ENCODE measurements at regions not wholly inside any gene's neighbourhood (a gene's known extent, or its start where the extent isn't known, plus 50 kb on each side); places are given as distances from the start of the nearest gene placed in this dataset.
"Not testable (repeated sequence)": the region's sequence is repeated elsewhere in the genome, so short reads cannot be mapped to it uniquely, and the experiment has no call there.

DNA sequence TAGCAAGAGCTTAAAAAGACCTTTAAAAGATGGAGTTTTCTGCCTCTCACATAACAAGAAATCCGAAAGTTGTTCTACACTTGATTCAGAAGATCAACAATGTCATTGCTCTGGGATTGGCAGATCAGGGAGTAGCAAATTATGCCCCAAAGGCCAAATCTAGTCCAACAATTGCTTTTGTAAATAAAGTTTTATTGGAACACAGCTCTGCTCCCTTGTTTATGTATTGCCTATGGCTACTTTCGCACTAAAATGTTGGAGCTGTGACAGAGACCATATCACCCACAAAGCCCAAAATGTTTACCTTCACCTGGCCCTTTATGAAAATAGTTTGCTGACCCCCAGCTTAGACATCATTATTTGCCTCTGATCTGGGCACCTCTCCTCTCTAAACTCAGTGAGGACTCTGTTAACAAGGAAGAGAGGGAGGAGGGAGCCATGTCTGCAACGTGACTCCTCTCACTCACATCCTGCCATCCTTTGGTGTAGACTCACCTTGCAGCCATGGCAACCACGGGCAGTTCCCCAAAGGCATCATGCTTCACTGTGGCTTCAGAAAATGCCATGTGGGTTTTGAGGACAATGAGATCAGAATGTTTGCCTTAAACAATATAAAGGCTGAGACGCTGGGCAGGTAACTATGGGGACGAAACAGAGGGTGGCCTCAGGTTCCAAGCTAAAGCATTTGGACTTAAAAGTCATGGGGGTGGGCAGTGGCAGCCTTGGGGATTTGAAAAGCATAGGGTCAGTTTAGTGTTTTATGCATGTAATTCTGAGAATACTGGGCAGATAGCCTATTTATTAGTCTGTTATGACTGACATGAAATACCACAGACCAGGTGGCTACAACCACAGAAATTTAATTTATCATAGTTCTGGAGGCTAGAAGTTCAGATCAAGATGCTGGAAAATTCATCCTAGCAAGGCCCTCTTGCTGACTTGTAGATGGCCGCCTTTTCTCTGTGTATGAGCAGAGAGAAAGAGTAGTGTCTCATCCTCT lies 149.7 kb upstream of the TNFAIP3 start:
- no peak overlapping the region for H3K4me3 ChIP-seq
- H3K27ac ChIP-seq: no peak overlapping the region
- TF ChIP-seq POLR2AphosphoS5 (IDR thresholded peaks at IDR 0.05; ENCODE audit: insufficient read depth in 1 of 2, low read depth in 1 of 2): no peak
- no peak for TF ChIP-seq POLR2A (IDR thresholded peaks at IDR 0.05)
- TF ChIP-seq, protein P1, sequence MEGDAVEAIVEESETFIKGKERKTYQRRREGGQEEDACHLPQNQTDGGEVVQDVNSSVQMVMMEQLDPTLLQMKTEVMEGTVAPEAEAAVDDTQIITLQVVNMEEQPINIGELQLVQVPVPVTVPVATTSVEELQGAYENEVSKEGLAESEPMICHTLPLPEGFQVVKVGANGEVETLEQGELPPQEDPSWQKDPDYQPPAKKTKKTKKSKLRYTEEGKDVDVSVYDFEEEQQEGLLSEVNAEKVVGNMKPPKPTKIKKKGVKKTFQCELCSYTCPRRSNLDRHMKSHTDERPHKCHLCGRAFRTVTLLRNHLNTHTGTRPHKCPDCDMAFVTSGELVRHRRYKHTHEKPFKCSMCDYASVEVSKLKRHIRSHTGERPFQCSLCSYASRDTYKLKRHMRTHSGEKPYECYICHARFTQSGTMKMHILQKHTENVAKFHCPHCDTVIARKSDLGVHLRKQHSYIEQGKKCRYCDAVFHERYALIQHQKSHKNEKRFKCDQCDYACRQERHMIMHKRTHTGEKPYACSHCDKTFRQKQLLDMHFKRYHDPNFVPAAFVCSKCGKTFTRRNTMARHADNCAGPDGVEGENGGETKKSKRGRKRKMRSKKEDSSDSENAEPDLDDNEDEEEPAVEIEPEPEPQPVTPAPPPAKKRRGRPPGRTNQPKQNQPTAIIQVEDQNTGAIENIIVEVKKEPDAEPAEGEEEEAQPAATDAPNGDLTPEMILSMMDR (IDR thresholded peaks at IDR 0.05): no peak
- H3K4me1 ChIP-seq: no peaks in the 10 kb centered on the region
- no peaks in the 10 kb centered on the region for H3K9me3 ChIP-seq
- intact Hi-C loops (cut with DNase I): no loop called here
- no peak for DNase-seq (ENCODE audit: extremely low spot score in 2 of 2)
- H3K27me3 ChIP-seq: no peaks in the 10 kb centered on the region
- no peaks in the 10 kb centered on the region for H3K36me3 ChIP-seq

DNA sequence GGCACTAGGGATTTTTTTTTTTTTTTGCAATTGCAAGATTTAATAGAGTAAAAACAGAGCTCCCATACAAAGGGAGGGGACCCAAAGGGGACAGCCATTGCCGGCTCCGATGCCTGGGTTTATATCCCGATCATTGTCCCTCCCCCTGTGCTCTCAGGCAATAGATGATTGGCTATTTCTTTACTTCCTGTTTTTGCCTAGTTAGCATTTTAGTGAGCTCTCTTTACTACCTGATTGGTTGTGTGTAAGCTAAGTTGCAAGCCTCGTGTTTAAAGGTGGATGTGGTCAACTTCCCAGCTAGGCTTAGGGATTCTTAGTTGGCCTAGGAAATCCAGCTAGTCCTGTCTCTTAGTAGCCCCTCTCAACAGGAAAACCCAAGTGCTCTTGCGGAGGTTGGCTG lies 148.2 kb upstream of the TNFAIP3 start:
- DNase-seq (ENCODE audit: extremely low spot score in 2 of 2); H3K27me3 ChIP-seq; intact Hi-C loops (cut with DNase I); H3K9me3 ChIP-seq; H3K4me3 ChIP-seq; H3K27ac ChIP-seq; H3K4me1 ChIP-seq; H3K36me3 ChIP-seq: not testable (repeated sequence)

DNA sequence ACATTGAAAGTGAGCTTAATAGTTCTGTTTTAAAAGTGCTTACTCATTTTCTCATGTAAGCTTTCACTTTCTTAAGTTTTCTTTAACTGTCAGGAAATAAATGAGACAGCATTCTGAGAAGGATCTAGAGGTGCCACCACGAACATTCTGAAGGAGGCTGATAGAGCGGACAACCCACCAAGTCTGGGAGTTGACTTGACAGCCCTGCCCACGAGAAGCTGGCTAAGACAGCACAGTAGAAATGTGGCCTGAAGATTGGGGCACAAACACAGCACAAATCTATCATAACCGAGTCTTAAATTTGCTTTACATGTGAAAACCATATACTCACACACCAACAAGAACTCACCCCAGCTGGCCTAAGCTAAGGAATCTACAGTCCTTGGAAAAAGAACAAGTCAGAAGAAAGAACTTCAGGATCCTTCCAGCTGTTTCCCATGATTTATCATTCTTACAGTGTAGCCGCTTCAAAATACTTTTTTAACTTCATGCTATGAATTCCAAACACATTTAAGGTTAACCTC lies 144.2 kb upstream of the TNFAIP3 start:
- no peaks in the 10 kb centered on the region for H3K27me3 ChIP-seq
- no peak overlapping the region for H3K27ac ChIP-seq
- H3K36me3 ChIP-seq: no peaks in the 10 kb centered on the region
- no peak overlapping the region for H3K4me3 ChIP-seq
- no peaks in the 10 kb centered on the region for H3K4me1 ChIP-seq
- no peak for TF ChIP-seq POLR2A (IDR thresholded peaks at IDR 0.05)
- TF ChIP-seq, protein P1 (IDR thresholded peaks at IDR 0.05): no peak
- DNase-seq (ENCODE audit: extremely low spot score in 2 of 2): no peak
- intact Hi-C loops (cut with DNase I): no loop called here
- no peaks in the 10 kb centered on the region for H3K9me3 ChIP-seq

DNA sequence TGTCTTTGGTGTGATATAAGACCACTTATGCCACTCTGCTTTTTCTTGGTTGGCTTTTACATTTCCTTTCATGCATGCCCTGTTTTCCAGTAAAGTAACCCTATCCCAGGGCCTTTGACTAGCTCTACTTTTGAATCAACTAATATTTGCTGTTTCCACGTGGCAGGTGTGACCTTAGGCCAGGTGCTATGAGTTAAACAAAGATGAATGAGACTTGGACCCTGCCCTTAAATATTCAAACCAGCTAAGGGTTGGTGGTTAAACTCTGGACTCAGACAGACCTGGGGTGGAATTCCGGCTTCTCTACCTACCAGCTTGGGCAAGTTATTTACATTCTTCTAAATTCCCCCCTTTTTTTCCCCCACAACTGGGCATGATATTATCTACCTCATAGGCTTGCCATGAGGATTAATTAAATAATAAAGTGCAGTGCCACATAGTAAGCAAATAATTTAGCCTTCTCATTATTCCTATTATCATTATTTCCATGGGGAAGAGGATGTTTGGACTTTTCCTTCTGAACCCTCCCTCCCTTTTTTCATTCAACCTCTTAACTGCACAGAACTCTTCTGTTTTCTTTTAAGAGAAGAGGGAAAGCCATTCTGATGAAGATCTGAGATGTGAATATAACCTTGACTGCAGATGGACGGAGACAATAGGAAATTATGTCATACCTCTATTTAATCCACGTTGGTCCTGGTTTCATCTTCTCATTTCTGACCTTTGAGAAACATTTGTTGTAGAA lies 143.6 kb upstream of the TNFAIP3 start:
- intact Hi-C loops (cut with DNase I): no loop called here

DNA sequence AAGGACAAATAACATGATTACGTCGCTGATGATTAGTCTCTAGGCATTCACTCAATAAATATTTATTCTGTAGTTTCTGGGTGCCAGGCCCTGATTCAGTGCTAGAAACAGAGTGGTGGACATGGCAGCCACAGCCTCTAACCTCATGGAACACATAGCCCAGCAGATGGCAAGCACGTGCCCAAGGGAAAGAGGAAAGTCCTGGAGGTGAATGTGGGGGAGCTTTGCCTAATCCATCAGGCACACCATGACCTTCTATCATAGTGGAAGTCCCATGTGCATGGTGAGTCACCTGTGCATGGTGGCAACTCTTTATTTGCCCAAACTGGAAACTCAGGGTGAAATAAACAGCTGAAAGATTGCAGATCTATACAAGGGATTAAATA lies 143.0 kb upstream of the TNFAIP3 start:
- TF ChIP-seq POLR2A (IDR thresholded peaks at IDR 0.05) (no peak), POLR2AphosphoS5 (IDR thresholded peaks at IDR 0.05; ENCODE audit: insufficient read depth in 1 of 2, low read depth in 1 of 2) (no peak)
- TF ChIP-seq, protein P1 (IDR thresholded peaks at IDR 0.05): no peak
- DNase-seq (ENCODE audit: extremely low spot score in 2 of 2): no peak
- Histone ChIP-seq H3K4me1 (peaks cover under 1% of the 10 kb centered on the region), H3K4me3 (no peak overlapping the region), H3K27me3 (no peaks in the 10 kb centered on the region), H3K36me3 (no peaks in the 10 kb centered on the region), H3K27ac (no peak overlapping the region), H3K9me3 (no peaks in the 10 kb centered on the region)
- intact Hi-C loops (cut with DNase I): no loop called here

More for the DNA sequence above, 143.6 kb upstream of the TNFAIP3 start:
- no peak for TF ChIP-seq POLR2AphosphoS5 (IDR thresholded peaks at IDR 0.05; ENCODE audit: insufficient read depth in 1 of 2, low read depth in 1 of 2)
- no peak for TF ChIP-seq POLR2A (IDR thresholded peaks at IDR 0.05)
- TF ChIP-seq, protein P1 (IDR thresholded peaks at IDR 0.05): no peak
- Histone ChIP-seq H3K36me3 (no peaks in the 10 kb centered on the region), H3K4me3 (no peak overlapping the region), H3K9me3 (no peaks in the 10 kb centered on the region), H3K4me1 (no peaks in the 10 kb centered on the region), H3K27ac (no peak overlapping the region), H3K27me3 (no peaks in the 10 kb centered on the region)
- DNase-seq (ENCODE audit: extremely low spot score in 2 of 2): no peak

Measured in vagina (tissue), 2 donors.